ENCODE measurements at regions not wholly inside any gene's neighbourhood (a gene's known extent, or its start where the extent isn't known, plus 50 kb on each side); places are given as distances from the start of the nearest gene placed in this dataset.

- Histone ChIP-seq H3K27ac (ENCODE audit: low read depth, low read length) (no peak overlapping the region), H3K9ac (ENCODE audit: low read length) (no peak overlapping the region)
Observed at GRCh38 chr2:47237375-47238334, 61.3 kb upstream of the CALM2 start.

GRCh38 chr2:47236503-47237215 lies 60.3 kb upstream of the CALM2 start:
- no peaks in the 10 kb centered on the region for H3K36me3 ChIP-seq (ENCODE audit: control insufficient read depth, insufficient read depth, low read length)
- no peak overlapping the region for H3K4me3 ChIP-seq (ENCODE audit: low read length)
- H3K9ac ChIP-seq (ENCODE audit: low read length): no peak overlapping the region

More at GRCh38 chr2:47237375-47238334, 61.3 kb upstream of the CALM2 start:
- peaks cover 5% of the 10 kb centered on the region for H3K4me1 ChIP-seq (ENCODE audit: control insufficient read depth, insufficient read depth, low read length)
- no peaks in the 10 kb centered on the region for H3K36me3 ChIP-seq (ENCODE audit: control insufficient read depth, insufficient read depth, low read length)
- no peaks in the 10 kb centered on the region for H3K27me3 ChIP-seq (ENCODE audit: control insufficient read depth, insufficient read depth, low read length)
- H3K4me3 ChIP-seq (ENCODE audit: low read length): no peak overlapping the region

GRCh38 chr2:47235132-47235531 lies 58.8 kb upstream of the CALM2 start:
- Histone ChIP-seq H3K4me1 (ENCODE audit: control insufficient read depth, insufficient read depth, low read length) (peaks cover 9% of the 10 kb centered on the region), H3K36me3 (ENCODE audit: control insufficient read depth, insufficient read depth, low read length) (no peaks in the 10 kb centered on the region), H3K9ac (ENCODE audit: low read length) (no peak overlapping the region), H3K27ac (ENCODE audit: low read depth, low read length) (no peak overlapping the region), H3K4me3 (ENCODE audit: low read length) (no peak overlapping the region), H3K27me3 (ENCODE audit: control insufficient read depth, insufficient read depth, low read length) (no peaks in the 10 kb centered on the region)

More at GRCh38 chr2:47236503-47237215, 60.3 kb upstream of the CALM2 start:
- Histone ChIP-seq H3K27ac (ENCODE audit: low read depth, low read length) (no peak overlapping the region), H3K4me1 (ENCODE audit: control insufficient read depth, insufficient read depth, low read length) (peaks cover 5% of the 10 kb centered on the region), H3K27me3 (ENCODE audit: control insufficient read depth, insufficient read depth, low read length) (no peaks in the 10 kb centered on the region)

- Histone ChIP-seq H3K36me3 (ENCODE audit: control insufficient read depth, insufficient read depth, low read length) (no peaks in the 10 kb centered on the region), H3K27me3 (ENCODE audit: control insufficient read depth, insufficient read depth, low read length) (no peaks in the 10 kb centered on the region), H3K4me1 (ENCODE audit: control insufficient read depth, insufficient read depth, low read length) (peaks cover 9% of the 10 kb centered on the region), H3K27ac (ENCODE audit: low read depth, low read length) (no peak overlapping the region), H3K9ac (ENCODE audit: low read length) (no peak overlapping the region), H3K4me3 (ENCODE audit: low read length) (no peak overlapping the region)
Observed at GRCh38 chr2:47234456-47234855, 58.1 kb upstream of the CALM2 start.

DNA sequence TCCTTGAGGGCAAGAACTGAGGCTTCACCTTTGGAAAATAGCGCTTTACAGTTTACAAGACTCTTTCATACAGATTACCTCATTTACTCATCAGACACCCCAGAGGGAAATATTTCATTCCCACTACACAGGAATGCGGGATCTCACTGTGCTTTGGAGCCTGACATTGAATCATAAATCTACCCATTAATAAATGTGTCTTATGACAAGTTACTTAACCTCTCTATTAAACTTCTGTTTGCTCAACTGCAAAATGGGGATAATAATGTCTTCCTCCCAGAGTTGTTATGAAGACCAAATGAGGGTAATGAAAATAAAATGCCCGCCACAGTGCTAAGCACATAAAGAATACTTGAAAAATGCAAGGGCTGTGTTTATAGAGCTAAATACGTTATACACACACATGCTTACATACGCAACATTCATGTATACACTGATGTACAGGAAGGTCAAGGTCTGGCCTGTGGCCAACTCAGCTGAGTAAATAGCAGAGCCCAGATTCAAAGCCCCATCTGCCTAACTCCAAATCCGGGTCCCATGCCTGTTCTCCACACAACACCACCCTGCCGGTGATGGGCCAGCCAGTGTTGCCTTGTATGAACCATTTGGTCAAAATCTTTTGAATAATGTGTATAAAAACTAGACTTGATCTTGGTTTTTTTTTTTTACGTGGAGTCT lies 56.6 kb upstream of the CALM2 start:
- H3K27ac ChIP-seq (ENCODE audit: low read depth, low read length): no peak overlapping the region
- no peak overlapping the region for H3K4me3 ChIP-seq (ENCODE audit: low read length)
- no peaks in the 10 kb centered on the region for H3K36me3 ChIP-seq (ENCODE audit: control insufficient read depth, insufficient read depth, low read length)
- H3K27me3 ChIP-seq (ENCODE audit: control insufficient read depth, insufficient read depth, low read length): no peaks in the 10 kb centered on the region
- H3K4me1 ChIP-seq (ENCODE audit: control insufficient read depth, insufficient read depth, low read length): peaks cover 9% of the 10 kb centered on the region
- no peak overlapping the region for H3K9ac ChIP-seq (ENCODE audit: low read length)

DNA sequence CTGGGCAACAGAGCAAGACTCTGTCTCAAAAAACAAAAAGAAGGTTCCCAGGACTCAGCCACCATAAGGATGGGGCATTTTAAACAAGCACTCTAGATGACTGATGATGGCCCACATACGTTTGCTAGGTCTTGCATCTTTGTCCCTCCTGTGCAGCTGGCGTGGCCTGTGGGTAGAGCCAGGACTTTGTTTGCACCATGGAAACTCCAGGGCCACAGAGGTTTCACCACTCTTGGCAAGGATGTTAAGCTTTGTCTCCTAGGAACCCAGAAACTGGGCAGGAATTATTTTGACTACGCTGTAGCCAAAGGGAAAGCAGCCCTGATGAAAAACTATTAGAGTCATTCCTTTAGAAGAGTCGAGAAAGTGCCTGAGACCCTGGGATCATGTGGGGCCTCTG lies 54.1 kb upstream of the CALM2 start:
- no peaks in the 10 kb centered on the region for H3K27me3 ChIP-seq (ENCODE audit: control insufficient read depth, insufficient read depth, low read length)
- H3K36me3 ChIP-seq (ENCODE audit: control insufficient read depth, insufficient read depth, low read length): no peaks in the 10 kb centered on the region
- H3K27ac ChIP-seq (ENCODE audit: low read depth, low read length): no peak overlapping the region
- H3K4me1 ChIP-seq (ENCODE audit: control insufficient read depth, insufficient read depth, low read length): peaks cover 12% of the 10 kb centered on the region
- H3K9ac ChIP-seq (ENCODE audit: low read length): no peak overlapping the region
- no peak overlapping the region for H3K4me3 ChIP-seq (ENCODE audit: low read length)

DNA sequence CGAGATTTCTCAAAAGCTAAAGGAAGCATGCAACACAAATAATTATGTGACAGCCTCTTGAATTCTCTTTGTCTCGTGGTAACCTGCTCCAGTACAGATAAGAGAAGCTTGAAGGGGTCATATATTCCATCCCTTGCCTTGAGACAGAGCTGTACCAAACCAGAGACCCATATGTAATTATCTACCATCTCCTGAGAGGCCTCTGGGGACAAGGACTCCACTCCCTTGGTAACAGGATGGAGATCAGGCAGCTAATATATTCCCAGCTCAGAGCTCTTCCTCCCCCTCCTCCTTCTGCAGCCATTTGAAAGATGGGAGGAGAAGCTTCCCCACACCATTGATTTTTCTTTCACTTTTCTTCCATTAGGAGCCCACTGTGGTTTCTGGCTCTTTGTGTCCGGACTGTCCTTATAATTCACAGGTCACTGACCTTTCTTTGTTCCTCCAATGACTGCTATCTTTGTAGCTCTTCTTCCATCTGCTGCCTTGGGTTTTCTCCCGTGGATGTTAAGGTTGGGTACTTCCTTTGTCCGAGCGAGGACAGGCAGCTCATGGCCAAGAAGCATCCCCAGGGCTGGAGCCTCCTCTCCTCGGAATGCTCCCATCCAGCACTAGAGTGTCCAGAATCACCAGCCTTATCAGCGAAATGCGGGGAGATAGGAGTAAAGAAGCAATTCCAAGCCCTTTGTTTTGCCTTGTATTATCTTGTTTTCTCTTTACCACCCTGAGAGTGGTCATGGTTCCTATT lies 51.4 kb upstream of the CALM2 start:
- Histone ChIP-seq H3K4me3 (ENCODE audit: low read length) (no peak overlapping the region), H3K27me3 (ENCODE audit: control insufficient read depth, insufficient read depth, low read length) (no peaks in the 10 kb centered on the region), H3K4me1 (ENCODE audit: control insufficient read depth, insufficient read depth, low read length) (peaks cover 13% of the 10 kb centered on the region), H3K27ac (ENCODE audit: low read depth, low read length) (no peak overlapping the region), H3K36me3 (ENCODE audit: control insufficient read depth, insufficient read depth, low read length) (no peaks in the 10 kb centered on the region), H3K9ac (ENCODE audit: low read length) (no peak overlapping the region)

DNA sequence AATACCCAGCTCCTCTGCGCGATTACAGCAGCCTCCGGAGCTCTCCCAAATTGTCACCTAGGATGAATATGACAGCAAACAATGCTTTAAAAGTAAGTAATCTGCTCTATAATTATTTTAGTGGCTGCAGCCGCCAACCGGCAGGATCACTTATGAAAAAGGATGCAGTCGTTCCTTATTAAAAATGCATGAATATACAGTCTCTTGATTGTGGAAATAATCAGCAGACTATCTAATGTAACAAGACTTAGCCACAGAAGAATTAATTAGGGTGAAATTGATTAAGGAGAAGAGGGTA lies 50.6 kb upstream of the CALM2 start:
- H3K27ac ChIP-seq (ENCODE audit: low read depth, low read length): no peak overlapping the region
- H3K27me3 ChIP-seq (ENCODE audit: control insufficient read depth, insufficient read depth, low read length): no peaks in the 10 kb centered on the region
- peaks cover 13% of the 10 kb centered on the region for H3K4me1 ChIP-seq (ENCODE audit: control insufficient read depth, insufficient read depth, low read length)
- no peak overlapping the region for H3K9ac ChIP-seq (ENCODE audit: low read length)
- no peak overlapping the region for H3K4me3 ChIP-seq (ENCODE audit: low read length)
- no peaks in the 10 kb centered on the region for H3K36me3 ChIP-seq (ENCODE audit: control insufficient read depth, insufficient read depth, low read length)

- no peaks in the 10 kb centered on the region for H3K36me3 ChIP-seq (ENCODE audit: control insufficient read depth, insufficient read depth, low read length)
- no peaks in the 10 kb centered on the region for H3K27me3 ChIP-seq (ENCODE audit: control insufficient read depth, insufficient read depth, low read length)
- no peak overlapping the region for H3K27ac ChIP-seq (ENCODE audit: low read depth, low read length)
- H3K4me1 ChIP-seq (ENCODE audit: control insufficient read depth, insufficient read depth, low read length): peaks cover 13% of the 10 kb centered on the region
- no peak overlapping the region for H3K9ac ChIP-seq (ENCODE audit: low read length)
- H3K4me3 ChIP-seq (ENCODE audit: low read length): no peak overlapping the region
Observed at GRCh38 chr2:47226132-47226922, 50.0 kb upstream of the CALM2 start.
